B cell (primary cell): ENCODE measurements at regions not wholly inside any gene's neighbourhood (a gene's known extent, or its start where the extent isn't known, plus 50 kb on each side); places are given as distances from the start of the nearest gene placed in this dataset.

ENCODE experiments used
- ATAC-seq: fragments of 200-7000 bp; cut with Tn5 transposase; one replicate; pipeline ENCODE4 v1.10.0; 2021; ENCODE audit warnings: low read depth, mild to moderate bottlenecking, moderate number of reproducible peaks, moderate library complexity
- CTCF ChIA-PET: fragments of 350-600 bp; sonication (Branson Sonifier 250); formaldehyde crosslinking; loops from one replicate; lab custom pipeline; 2021; ENCODE audit warnings: antibody characterized with exemption, inconsistent platforms; lab: Charles Lee
- POLR2A ChIA-PET: fragments of 350-600 bp; sonication (Branson Sonifier 250); formaldehyde crosslinking; loops from one replicate; lab custom pipeline; 2021; ENCODE audit warnings: antibody characterized with exemption; lab: Charles Lee
- DNase-seq: peaks from one replicate; pipeline ENCODE4 v3.0.0; 2013
- H2AFZ ChIP-seq: 2 replicates; pipeline ENCODE4 v1.6.1; 2012; ENCODE audit warnings: mild to moderate bottlenecking, low read depth, low read length; ENCODE audit not compliant: insufficient read depth, poor library complexity, severe bottlenecking
- H3K27ac ChIP-seq, 2 donors: 1 replicate in 1 of 2; 2 replicates in 1 of 2; pipeline ENCODE4 v1.5.1; 2012 to 2013; ENCODE audit warnings: low read length in 2 of 2, mild to moderate bottlenecking in 2 of 2, moderate library complexity in 1 of 2
- H3K27me3 ChIP-seq, 4 experiments: fragments of 200-600 bp in 1 of 4; sonication (generic) in 1 of 4; replicated peaks in 1 of 4; 1 replicate in 2 of 4; 2 replicates in 2 of 4; pipeline versions ENCODE4 v1.6.1 to v1.7.0; 2013 to 2016; ENCODE audit warnings: low read length in 3 of 4, mild to moderate bottlenecking in 2 of 4, mixed read lengths in 1 of 4, moderate library complexity in 1 of 4; ENCODE audit not compliant: insufficient read depth in 4 of 4, control insufficient read depth in 3 of 4; ENCODE audit errors: control extremely low read depth in 1 of 4
- H3K36me3 ChIP-seq, 2 experiments: replicated peaks in 1 of 2; 1 replicate in 1 of 2; 2 replicates in 1 of 2; pipeline versions ENCODE4 v1.6.1 to v1.7.1; 2013; ENCODE audit warnings: low read length in 1 of 2; ENCODE audit not compliant: insufficient read depth in 2 of 2, control insufficient read depth in 1 of 2; ENCODE audit errors: control extremely low read depth in 1 of 2, extremely low read depth in 1 of 2
- H3K4me1 ChIP-seq, 2 donors: fragments of 200-600 bp in 1 of 2; sonication (generic) in 1 of 2; 1 replicate in 1 of 2; 2 replicates in 1 of 2; pipeline versions ENCODE4 v1.5.1 to v1.6.1; 2013 to 2017; ENCODE audit warnings: low read length in 2 of 2; ENCODE audit not compliant: control insufficient read depth in 2 of 2, insufficient read depth in 2 of 2
- H3K4me2 ChIP-seq: replicated peaks from 2 replicates; pipeline ENCODE3; 2012; ENCODE audit warnings: mild to moderate bottlenecking, low read depth, low read length; ENCODE audit not compliant: poor library complexity, severe bottlenecking
- H3K4me3 ChIP-seq, 5 experiments: fragments of 200-600 bp in 1 of 5; sonication (generic) in 1 of 5; 1 replicate in 3 of 5; 2 replicates in 2 of 5; pipeline versions ENCODE4 v1.5.1 to v1.7.0; 2011 to 2016; ENCODE audit warnings: low read length in 4 of 5, mild to moderate bottlenecking in 4 of 5, low read depth in 2 of 5, control low read depth in 1 of 5, moderate library complexity in 1 of 5; ENCODE audit not compliant: insufficient read depth in 1 of 5; ENCODE audit errors: control extremely low read depth in 1 of 5, extremely low read depth in 1 of 5
- H3K79me2 ChIP-seq: fragments of 200-600 bp; sonication (generic); one replicate; pipeline ENCODE4 v1.6.0; 2016; ENCODE audit warnings: low read length; ENCODE audit not compliant: control insufficient read depth, insufficient read depth
- H3K9ac ChIP-seq: fragments of 200-600 bp; sonication (generic); 2 replicates; pipeline ENCODE4 v1.6.1; 2017; ENCODE audit warnings: mild to moderate bottlenecking, low read length, moderate library complexity
- H3K9me3 ChIP-seq, 3 donors: one replicate each; pipeline versions ENCODE4 v1.6.1 to v1.7.1; 2013; ENCODE audit warnings: low read length in 2 of 3; ENCODE audit not compliant: control insufficient read depth in 2 of 3, insufficient read depth in 1 of 3; ENCODE audit errors: control extremely low read depth in 1 of 3
- H4K20me1 ChIP-seq: 2 replicates; pipeline ENCODE4 v1.6.0; 2012; ENCODE audit warnings: mild to moderate bottlenecking, low read length; ENCODE audit not compliant: insufficient read depth, control insufficient read depth, poor library complexity, severe bottlenecking
- H3K27ac Mint-ChIP-seq: one replicate; pipeline ENCODE4 v1.8.0; 2021; ENCODE audit warnings: mixed read lengths
- H3K27me3 Mint-ChIP-seq: one replicate; pipeline ENCODE4 v1.8.0; 2021; ENCODE audit warnings: mixed read lengths
- H3K4me1 Mint-ChIP-seq: one replicate; pipeline ENCODE4 v1.8.0; 2021; ENCODE audit warnings: mixed read lengths
- H3K4me3 Mint-ChIP-seq: one replicate; pipeline ENCODE4 v1.8.0; 2021; ENCODE audit warnings: mixed read lengths
- H3K9me3 Mint-ChIP-seq: one replicate; pipeline ENCODE4 v1.8.0; 2022; ENCODE audit warnings: mixed read lengths; ENCODE audit not compliant: insufficient read depth
- EZH2 ChIP-seq: IDR thresholded peaks from 2 replicates; pipeline ENCODE4 v1.6.1; 2012; ENCODE audit warnings: borderline replicate concordance, low read depth, mild to moderate bottlenecking, moderate library complexity, low read length; ENCODE audit not compliant: insufficient read depth, poor library complexity, severe bottlenecking
- WGBS: methylation state at CpG from one replicate; pipeline ENCODE4 v1.1.5; 2013; ENCODE audit warnings: missing lambda C conversion rate; ENCODE audit not compliant: insufficient coverage; 5-methylcytosine and 5-hydroxymethylcytosine counted together
- intact Hi-C: fragments of 100-400 bp; cut with micrococcal nuclease; formaldehyde crosslinking; loops from one replicate; pipeline ENCODE4 v1.10.0; 2022
- TF ChIP-seq, protein P1 (sequence below): fragments of 200-600 bp; IDR thresholded peaks from one replicate; pipeline ENCODE4 v1.8.0; 2022; ENCODE audit warnings: antibody characterized with exemption, mild to moderate bottlenecking

DNA sequence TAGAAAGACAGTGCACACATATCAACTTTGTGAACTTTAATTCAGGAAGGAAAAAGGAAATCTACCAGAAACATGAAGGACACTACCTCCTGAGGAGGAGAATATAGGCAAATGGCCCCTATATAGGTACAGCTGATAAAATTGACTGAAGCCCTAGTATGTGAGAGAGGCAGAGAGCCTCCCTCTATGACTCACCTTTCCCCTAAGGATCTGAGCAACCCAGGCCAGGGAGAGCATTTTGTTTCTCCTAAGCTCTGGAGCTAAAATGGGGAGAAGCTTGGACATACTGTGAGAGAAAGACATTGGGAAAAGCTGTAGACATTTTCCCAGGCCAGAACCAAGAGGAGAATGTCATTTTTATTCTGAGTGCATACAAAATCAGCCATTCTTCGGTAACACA, 303.5 kb downstream of the AHR start:
- Mint-ChIP-seq H3K4me1 (no peaks in the 10 kb centered on the region), H3K27me3 (no peaks in the 10 kb centered on the region), H3K9me3 (no peaks in the 10 kb centered on the region), H3K27ac (no peak overlapping the region), H3K4me3 (no peak overlapping the region)
- H3K9me3 ChIP-seq, result peaks cover 3 to 13% (median 4%) of the 10 kb centered on the region in 3 donors
- no peak overlapping the region for H2AFZ ChIP-seq
- H3K4me3 ChIP-seq, result no peak overlapping the region
- H3K4me1 ChIP-seq, result no peaks in the 10 kb centered on the region
- ATAC-seq (no peak), DNase-seq (no peak)
- TF ChIP-seq, protein P1, sequence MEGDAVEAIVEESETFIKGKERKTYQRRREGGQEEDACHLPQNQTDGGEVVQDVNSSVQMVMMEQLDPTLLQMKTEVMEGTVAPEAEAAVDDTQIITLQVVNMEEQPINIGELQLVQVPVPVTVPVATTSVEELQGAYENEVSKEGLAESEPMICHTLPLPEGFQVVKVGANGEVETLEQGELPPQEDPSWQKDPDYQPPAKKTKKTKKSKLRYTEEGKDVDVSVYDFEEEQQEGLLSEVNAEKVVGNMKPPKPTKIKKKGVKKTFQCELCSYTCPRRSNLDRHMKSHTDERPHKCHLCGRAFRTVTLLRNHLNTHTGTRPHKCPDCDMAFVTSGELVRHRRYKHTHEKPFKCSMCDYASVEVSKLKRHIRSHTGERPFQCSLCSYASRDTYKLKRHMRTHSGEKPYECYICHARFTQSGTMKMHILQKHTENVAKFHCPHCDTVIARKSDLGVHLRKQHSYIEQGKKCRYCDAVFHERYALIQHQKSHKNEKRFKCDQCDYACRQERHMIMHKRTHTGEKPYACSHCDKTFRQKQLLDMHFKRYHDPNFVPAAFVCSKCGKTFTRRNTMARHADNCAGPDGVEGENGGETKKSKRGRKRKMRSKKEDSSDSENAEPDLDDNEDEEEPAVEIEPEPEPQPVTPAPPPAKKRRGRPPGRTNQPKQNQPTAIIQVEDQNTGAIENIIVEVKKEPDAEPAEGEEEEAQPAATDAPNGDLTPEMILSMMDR, result no peak
- TF ChIP-seq EZH2, result no peak
- no peak overlapping the region for H3K9ac ChIP-seq
- no peaks in the 10 kb centered on the region for H3K79me2 ChIP-seq
- H3K27ac ChIP-seq, result no peak overlapping the region
- H4K20me1 ChIP-seq, result no peaks in the 10 kb centered on the region
- ChIA-PET POLR2A (no interaction called here), CTCF (no interaction called here)
- no peaks in the 10 kb centered on the region for H3K36me3 ChIP-seq
- WGBS, result 100% methylated on average over 1 of the region's 1 CpG
- H3K4me2 ChIP-seq, result no peak overlapping the region
- intact Hi-C loops, result no loop called here
- peaks cover 0 to 3% (median 0%) of the 10 kb centered on the region in 4 experiments for H3K27me3 ChIP-seq

DNA sequence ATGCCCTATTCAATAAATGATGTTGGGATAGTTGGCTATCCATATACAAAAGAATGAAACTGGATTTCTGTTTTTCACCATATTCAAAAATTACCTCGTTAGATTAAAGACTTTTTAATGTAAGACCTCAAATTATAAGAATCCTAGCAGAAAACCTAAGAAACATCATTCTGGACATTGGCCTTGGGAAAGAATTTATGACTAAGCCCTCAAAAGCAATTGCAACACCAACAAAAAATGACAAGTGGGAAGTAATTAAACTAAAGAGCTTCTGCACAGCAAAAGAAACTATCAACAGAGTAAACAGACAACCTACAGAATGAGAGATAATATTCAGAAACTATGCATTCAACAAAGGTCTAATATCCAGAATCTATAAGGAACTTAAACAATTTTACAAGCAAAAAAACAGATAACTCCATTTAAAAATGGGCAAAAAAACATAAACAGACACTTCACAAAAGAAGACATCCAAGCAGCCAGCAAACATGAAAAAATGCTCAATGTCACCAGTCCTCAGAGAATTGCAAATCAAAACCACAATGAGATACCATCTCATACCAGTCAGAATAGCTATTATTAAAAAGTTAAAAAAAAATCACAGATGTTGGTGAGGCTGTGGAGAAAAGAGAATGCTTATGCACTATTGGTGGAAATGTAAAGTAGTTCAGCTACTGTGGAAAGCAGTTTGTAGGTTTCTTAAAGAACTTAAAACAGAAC, 309.8 kb downstream of the AHR start:
- Histone ChIP-seq H3K36me3 (no peaks in the 10 kb centered on the region), H2AFZ (no peak overlapping the region), H3K79me2 (no peaks in the 10 kb centered on the region), H3K4me2 (no peak overlapping the region), H3K27me3 (no peaks in the 10 kb centered on the region), H3K9me3 (peaks cover 2 to 3% (median 3%) of the 10 kb centered on the region in 3 donors), H3K27ac (no peak overlapping the region), H3K9ac (no peak overlapping the region), H4K20me1 (no peaks in the 10 kb centered on the region), H3K4me3 (no peak overlapping the region), H3K4me1 (no peaks in the 10 kb centered on the region)
- Mint-ChIP-seq H3K4me1 (no peaks in the 10 kb centered on the region), H3K9me3 (no peaks in the 10 kb centered on the region), H3K27ac (no peak overlapping the region), H3K4me3 (no peak overlapping the region), H3K27me3 (no peaks in the 10 kb centered on the region)
- CTCF ChIA-PET, result no interaction called here
- TF ChIP-seq EZH2, result no peak
- TF ChIP-seq, protein P1, result no peak
- POLR2A ChIA-PET, result no interaction called here
- DNase-seq, result no peak
- no peak for ATAC-seq
- no CpG with 5 or more reads among the region's 1 CpG for WGBS
- intact Hi-C loops, result no loop called here
